Ishikawa (cell line): ENCODE measurements at regions not wholly inside any gene's neighbourhood (a gene's known extent, or its start where the extent isn't known, plus 50 kb on each side); places are given as distances from the start of the nearest gene placed in this dataset.

Source experiments
- CEBPB ChIP-seq: IDR thresholded peaks from 2 replicates; pipeline ENCODE4 v1.6.1; 2012
- CREB1 ChIP-seq: IDR thresholded peaks from 2 replicates; pipeline ENCODE4 v1.6.1; 2012; ENCODE audit warnings: low read depth
- EGR1 ChIP-seq: IDR thresholded peaks from 2 replicates; pipeline ENCODE4 v1.6.1; 2012
- EP300 ChIP-seq: IDR thresholded peaks from 2 replicates; pipeline ENCODE4 v1.6.1; 2012; ENCODE audit warnings: borderline replicate concordance
- FOXM1 ChIP-seq: IDR thresholded peaks from 2 replicates; pipeline ENCODE4 v1.6.1; 2012; ENCODE audit warnings: low read depth, borderline replicate concordance
- NFIC ChIP-seq: IDR thresholded peaks from 2 replicates; pipeline ENCODE4 v1.6.1; 2012
- RAD21 ChIP-seq: IDR thresholded peaks from 2 replicates; pipeline ENCODE4 v1.6.1; 2012; ENCODE audit warnings: low read depth
- TAF1 ChIP-seq: IDR thresholded peaks from 2 replicates; pipeline ENCODE4 v1.6.1; 2012; ENCODE audit warnings: low read depth, mild to moderate bottlenecking
- TCF12 ChIP-seq: IDR thresholded peaks from 2 replicates; pipeline ENCODE4 v1.6.1; 2012; ENCODE audit warnings: low read depth
- TEAD4 ChIP-seq: IDR thresholded peaks from 2 replicates; pipeline ENCODE4 v1.6.1; 2012
- USF1 ChIP-seq: IDR thresholded peaks from 2 replicates; pipeline ENCODE4 v1.6.1; 2012
- YY1 ChIP-seq: IDR thresholded peaks from 2 replicates; pipeline ENCODE4 v1.6.1; 2012; ENCODE audit warnings: low read depth
- TF ChIP-seq, protein P1 (sequence below): IDR thresholded peaks from 2 replicates; pipeline ENCODE4 v1.6.1; 2012; ENCODE audit warnings: low read depth, mild to moderate bottlenecking

GRCh38 chr6:37570482-37571133 lies 70.9 kb upstream of the CCDC167 start:
- TF ChIP-seq TCF12 (no peak), RAD21 (no peak), USF1 (no peak), CEBPB (no peak), TAF1 (no peak), EGR1 (no peak), CREB1 (no peak), FOXM1 (no peak), EP300 (no peak), NFIC (no peak), TEAD4 (no peak), YY1 (no peak)
- TF ChIP-seq, protein P1, sequence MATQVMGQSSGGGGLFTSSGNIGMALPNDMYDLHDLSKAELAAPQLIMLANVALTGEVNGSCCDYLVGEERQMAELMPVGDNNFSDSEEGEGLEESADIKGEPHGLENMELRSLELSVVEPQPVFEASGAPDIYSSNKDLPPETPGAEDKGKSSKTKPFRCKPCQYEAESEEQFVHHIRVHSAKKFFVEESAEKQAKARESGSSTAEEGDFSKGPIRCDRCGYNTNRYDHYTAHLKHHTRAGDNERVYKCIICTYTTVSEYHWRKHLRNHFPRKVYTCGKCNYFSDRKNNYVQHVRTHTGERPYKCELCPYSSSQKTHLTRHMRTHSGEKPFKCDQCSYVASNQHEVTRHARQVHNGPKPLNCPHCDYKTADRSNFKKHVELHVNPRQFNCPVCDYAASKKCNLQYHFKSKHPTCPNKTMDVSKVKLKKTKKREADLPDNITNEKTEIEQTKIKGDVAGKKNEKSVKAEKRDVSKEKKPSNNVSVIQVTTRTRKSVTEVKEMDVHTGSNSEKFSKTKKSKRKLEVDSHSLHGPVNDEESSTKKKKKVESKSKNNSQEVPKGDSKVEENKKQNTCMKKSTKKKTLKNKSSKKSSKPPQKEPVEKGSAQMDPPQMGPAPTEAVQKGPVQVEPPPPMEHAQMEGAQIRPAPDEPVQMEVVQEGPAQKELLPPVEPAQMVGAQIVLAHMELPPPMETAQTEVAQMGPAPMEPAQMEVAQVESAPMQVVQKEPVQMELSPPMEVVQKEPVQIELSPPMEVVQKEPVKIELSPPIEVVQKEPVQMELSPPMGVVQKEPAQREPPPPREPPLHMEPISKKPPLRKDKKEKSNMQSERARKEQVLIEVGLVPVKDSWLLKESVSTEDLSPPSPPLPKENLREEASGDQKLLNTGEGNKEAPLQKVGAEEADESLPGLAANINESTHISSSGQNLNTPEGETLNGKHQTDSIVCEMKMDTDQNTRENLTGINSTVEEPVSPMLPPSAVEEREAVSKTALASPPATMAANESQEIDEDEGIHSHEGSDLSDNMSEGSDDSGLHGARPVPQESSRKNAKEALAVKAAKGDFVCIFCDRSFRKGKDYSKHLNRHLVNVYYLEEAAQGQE: 0 out of 2 replicates have a peak, but pooled peaks have one; percentile 49
